Amygdala (tissue), 56 donors: ENCODE measurements at regions not wholly inside any gene's neighbourhood (a gene's known extent, or its start where the extent isn't known, plus 50 kb on each side); places are given as distances from the start of the nearest gene placed in this dataset.

Experiments used
- DNase-seq, 56 donors: peaks; one replicate each; lab custom pipeline; 2025; lab: John Stamatoyannopoulos, UW

DNA sequence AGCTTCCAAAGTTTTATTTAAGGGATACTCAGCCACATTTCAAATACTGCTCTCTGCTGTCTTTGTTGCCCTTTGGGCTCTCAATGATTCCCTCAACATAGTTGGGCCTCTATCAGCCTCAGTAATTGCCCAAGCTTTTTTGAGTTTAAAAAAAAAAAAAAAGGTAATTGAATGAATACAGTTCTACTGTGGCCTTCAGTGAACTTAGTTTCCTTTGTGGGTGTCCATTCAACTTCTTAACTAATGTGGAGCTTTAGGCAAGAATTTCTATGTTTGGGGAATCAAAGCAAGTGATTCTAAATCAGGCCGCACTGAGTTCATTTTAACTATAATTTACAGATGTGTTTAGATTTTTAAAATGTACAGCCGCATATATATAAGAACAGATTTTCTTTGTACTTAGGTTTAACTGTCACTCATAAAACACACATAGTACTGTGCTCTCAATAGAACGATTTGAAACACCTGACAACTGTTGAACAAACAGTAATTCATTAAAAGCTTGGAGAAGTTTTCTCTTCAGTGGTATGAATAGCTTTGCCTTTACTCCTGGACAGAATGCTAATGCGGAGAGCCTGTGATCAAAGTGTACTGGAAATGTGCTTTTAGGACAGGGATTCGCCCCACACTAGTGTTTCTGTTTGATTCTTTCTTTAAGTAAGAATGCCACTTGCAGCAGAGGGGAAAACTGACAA is 844.9 kb upstream of the SEMA6D start:
- DNase-seq, result peak in 1 of 56 donors; percentile 1

DNA sequence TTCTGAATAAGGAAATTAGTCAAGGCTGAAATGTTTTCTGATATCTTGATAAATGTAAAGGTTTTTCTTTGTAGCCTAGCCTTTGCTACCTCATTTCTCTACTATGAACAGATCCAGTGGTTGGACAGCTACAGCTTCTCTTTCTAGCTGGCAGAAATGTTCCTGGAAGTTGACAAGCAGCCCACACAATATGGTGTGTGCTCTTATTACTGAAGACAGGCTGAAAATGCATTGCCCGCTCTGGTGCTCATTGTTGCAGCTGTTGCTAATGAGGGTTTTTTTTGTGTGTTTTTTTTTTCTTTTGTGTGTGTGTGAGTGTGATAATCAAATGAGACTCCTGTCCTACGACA is 844.3 kb upstream of the SEMA6D start:
- no peak for DNase-seq

DNA sequence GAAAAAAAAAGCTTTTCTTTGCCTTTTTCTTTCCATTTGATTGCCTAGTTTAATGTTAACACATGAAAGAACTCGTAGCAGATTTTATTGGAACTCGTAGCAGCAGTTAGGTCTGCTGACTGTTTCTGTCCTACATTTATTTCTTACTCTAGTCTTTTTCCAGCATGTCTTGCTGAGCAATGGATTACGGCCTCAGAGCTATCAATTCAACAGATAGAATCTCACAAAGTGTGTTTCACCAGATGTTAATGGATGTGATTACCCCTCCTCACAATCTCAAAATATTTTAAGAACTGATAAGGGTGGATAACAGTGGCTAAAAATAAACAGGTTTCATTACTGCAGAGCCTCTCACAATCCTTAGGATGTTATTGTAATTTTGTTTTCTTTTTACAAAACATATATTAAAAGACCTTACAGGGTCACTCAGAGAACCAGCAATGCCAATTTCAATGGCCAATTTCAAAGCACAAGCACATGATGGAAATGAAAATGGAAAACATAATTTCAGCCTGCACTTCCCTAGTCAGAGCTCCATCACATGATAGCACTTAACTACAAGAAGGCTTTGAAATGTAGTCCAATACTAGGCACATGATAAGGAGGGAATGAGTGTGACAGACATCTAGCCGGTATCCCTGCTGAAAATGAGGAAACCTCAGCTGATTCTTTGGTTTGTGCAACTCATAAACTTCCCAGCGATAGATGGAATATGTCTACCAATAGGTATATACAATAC is 838.1 kb upstream of the SEMA6D start:
- DNase-seq, result no peak

DNA sequence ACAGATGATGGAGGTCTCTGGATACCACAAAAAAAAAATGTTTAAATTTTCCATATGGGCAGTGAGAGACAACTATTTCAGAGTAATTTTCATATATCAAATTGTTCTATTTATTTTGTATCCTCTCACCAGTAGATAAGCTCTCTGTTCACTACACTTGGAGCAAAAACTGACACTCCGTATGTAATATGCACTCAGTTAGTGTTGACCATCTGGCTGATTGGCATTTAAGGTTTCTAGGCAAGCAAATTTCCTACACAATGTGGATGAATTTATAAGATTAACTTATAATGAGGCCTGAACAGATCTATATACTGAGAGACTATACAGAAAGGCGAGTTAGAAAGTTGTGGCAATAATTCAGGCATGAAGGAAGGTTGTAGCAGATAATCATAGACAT is 836.5 kb upstream of the SEMA6D start:
- DNase-seq, result no peak

DNA sequence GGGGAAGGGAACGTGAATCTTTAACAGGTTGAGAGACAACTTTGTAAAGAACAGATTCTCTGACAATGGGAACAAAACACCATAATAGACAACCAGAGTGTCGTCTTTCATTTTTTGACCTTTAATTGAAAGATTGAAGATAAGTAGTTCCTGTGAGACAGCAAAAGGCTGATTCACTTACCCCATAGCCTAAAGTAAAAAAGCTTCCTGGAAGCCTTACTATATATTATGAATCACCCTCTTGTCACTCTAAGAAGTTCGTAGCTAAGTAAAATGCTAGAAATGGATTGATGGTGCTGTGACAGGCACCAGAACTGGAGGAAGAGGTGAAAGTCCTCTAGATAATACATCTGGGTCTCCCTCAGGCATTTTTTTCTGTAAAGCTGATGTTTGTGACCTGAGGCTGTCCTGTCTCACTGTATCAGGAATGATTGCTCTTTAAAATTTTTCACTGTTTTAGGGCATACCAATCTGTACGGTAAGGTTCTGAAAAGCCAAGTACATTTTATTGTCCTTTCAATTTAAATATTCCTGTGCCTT is 824.6 kb upstream of the SEMA6D start:
- no peak for DNase-seq

DNA sequence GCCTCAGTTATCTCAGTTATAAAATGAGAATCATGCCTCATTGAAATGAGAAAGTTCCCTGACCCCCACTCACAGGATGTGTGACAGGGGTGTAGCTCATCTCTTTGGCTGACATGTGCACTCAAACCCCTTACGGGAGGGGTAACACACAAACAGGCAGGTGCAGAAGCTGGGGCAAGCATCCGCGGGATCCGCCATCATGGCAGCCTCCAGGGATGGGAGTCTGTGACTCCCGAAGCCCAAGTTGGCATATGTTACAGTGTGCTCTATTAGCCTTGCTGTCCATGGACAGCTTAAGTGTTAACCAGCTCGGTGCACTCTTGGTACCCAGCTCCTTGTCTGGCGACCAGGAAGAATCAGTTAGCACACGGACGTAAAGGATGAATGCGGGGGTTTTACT is 822.7 kb upstream of the SEMA6D start:
- no peak for DNase-seq

DNA sequence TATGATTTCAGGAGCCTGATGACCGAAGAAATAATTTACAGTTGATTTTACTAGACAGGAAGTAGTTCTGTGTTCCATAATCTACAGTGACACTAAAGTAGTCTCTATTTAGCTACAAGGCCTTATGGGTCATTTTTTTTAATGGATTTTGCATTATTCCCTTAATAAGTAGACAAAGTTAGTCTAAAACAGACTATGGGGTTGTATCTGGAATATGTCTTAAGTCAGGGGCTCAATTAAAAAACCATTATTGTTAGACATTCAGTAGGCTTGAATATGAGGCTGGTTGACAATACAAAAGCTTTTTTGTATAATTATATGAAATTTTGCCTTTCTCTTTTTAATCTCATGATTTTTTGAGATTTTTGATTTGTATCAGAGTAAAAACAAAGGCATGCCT is 820.0 kb upstream of the SEMA6D start:
- no peak for DNase-seq

DNA sequence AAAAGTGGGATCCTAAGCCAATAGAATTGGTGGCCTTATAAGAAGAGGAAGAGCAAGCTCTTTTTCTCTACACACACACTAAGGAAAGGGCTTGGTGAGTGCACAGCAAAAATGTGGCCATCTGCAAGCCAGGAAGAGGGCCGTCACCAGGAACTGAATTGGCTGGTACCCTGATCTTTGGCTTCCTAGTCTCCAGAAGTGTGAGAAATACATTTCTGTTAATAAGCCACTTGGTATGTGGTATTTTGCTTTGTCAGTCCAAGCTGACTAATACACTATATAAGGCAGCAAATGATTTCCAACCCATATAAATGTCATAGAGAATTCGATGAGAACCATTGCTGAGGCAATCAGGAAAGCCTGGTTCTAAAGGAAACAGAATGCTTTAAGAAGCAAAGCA is 816.3 kb upstream of the SEMA6D start:
- DNase-seq, result no peak

DNA sequence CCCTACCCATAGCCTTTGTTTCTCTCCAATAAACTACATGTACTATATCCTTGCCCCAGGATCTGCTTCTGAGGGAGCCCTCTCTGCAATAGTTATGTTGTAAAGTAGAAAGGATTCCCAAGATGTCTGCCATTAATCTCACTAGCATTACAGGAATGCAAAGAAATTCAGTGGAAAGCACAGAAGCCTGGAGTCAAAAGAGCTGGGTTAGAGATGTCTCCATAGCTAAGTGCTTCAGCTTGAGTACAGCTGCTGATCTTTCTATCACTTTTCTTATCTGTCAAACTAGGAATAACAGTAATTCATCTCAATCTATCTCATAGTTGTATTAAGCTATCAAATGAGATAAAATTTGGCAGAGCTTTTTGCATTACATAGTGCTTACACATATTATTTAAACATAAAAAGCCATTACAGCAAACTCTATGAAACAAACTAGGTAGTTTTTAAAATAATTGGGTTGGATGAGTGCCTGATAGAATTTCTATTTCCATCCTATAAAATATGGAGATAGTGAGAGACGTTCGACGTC is 799.5 kb upstream of the SEMA6D start:
- no peak for DNase-seq

DNA sequence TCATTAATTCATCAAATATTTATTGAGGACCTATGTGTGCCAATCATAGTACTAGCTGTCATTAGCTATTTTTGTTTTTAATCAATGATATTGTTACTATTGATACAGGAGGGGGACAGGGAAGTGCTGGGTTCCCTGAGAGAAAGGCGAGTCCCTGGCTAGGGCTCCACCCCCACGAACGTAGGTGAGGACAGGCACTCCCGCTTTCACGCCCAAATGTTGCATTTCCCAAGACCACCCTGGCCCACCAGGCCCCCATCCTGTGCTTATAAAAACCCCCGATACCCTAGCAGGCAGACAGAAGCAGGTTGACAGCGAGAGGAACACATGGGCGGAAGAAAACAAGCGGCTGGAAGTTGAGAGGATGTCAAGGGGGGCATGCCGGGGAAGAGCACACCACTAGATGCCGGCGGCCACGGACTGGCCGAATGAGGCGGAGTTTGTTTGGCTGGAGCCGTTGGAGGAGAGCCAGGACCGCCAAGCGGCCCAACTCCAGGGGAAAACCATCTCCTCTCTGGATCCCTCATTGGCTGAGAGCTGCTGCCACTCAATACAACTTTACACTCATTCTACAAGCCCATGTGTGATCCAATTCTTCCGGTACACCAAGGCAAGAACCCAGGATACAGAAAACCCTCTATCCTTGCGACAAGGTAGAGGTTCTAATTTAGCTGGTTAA is 798.7 kb upstream of the SEMA6D start:
- DNase-seq, result no peak

DNA sequence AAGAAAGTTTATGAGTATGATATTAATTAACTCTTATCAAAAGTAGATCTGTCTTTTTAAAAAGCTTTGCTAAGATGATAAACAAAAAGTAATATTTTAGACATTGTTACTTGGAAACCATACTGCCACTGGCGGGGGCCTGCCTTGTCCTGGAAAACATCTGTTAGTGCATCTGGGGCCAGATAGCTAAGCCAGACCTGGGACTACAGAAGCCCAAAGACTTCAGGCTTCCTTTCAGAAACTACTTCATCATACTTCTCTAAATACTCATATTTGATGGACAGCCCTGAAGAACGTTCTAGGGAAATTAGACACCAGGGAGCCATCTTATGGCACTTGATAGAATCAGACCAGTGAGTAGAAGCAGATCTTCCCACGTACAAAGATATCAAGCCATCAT is 795.4 kb upstream of the SEMA6D start:
- no peak for DNase-seq

DNA sequence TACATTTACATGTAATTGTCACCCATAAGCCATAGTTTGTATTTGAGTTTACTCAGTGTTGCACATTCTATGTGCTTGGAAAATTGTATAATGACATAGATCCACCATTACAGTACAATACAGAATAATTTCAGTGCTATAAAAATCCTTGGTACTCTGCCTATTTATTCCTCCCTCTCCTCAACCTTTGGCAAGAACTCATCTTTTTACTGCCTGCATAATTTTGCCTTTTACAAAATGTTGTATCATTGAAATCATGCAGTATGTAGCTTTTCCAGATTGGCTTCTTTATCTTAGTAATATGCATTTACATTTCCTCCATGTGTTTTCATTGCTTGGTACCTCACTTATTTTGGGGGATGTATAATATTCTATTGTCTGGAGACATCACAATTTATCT is 786.9 kb upstream of the SEMA6D start:
- DNase-seq, result no peak

DNA sequence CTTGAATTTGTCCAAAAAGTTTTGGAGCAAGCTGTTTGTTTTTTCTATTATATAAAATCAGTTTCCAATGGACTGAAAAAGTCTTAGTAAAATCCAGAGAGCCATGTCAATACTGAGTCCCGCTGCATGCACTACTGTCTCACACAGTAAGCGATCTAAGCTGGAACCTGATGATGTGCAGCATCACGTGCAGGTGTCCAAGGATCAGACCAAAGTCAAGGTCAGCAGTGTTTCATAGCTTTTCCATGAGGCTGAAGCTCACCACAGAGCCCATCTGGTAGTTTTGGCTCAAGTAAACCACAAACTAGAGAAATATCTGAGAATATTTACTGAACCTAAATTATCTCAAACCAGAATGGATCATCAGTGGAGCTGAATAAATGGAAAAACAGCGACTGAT is 784.0 kb upstream of the SEMA6D start:
- DNase-seq, result no peak

DNA sequence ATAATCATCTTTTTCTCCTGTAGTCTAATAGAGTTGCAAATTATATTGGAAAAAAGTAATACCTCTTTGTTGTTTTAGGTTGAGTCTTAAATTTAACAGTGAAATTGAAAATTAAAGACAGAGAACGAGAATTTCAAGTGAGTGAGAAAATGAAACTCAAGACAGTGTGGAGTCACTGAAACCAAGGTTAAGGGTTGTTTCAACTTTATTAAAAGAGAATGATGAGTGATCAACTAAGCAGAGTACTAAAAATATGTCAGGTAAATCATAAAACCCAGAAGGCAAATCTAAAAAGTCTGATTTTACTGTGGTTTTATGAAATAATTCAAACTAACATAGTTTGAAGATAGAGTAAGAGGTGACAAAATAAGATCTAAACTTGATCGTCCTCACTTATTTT is 782.5 kb upstream of the SEMA6D start:
- DNase-seq, result no peak

DNA sequence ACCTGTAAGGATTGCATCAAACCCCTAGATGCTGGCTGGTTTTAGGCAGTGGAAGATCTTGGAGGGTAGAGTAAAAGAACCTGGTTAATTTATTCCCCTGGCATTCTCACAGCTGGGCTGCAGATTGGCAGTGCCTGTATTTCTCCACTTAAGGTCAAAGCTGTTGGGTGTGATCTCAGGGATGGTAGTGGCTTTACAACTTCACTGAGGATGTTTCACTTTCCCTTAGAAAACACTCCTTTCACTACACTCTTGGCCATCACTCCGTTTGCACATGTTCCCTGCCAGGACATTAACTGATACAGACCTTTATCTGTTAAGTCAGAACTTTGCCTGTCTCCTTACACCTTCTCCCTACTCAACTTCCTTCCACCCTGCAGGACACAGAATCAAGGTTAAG is 779.1 kb upstream of the SEMA6D start:
- DNase-seq, result no peak

DNA sequence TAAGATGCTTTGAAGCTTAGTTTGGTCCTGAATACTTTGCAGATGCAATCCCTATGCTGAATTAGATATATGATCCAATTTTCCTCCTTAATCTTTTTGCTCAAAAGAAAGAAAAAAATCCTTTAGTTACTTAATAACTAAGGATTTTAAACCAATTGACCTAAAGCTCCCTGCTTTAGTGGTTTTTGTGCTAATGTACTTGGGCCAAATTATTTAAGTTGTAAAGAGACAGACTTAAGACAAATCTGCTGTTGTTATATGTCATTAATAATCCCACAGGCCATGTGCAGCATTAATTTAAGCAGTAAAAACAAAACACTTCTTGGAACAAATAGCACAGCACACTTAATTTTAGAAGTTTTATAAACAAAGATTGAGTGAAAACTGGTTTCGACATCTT is 776.1 kb upstream of the SEMA6D start:
- no peak for DNase-seq

DNA sequence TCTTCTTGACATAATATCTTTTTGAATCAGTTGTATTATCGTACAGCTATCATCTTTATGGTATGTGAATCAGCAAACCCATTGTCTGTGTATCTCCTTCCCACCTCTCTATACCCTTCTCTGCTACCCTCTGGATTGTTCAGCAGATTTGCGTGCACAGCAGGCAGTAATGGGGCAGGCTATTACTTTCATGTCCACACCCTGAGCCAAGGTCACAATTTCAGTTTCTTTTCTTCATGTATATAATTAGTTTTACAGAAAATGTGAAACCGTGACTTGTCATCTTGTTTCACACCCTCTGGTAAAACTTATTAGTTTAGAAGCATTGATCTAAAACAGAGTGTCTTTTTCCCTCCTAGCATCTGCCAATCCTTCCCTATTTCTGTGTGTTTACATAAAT is 770.4 kb upstream of the SEMA6D start:
- no peak for DNase-seq

DNA sequence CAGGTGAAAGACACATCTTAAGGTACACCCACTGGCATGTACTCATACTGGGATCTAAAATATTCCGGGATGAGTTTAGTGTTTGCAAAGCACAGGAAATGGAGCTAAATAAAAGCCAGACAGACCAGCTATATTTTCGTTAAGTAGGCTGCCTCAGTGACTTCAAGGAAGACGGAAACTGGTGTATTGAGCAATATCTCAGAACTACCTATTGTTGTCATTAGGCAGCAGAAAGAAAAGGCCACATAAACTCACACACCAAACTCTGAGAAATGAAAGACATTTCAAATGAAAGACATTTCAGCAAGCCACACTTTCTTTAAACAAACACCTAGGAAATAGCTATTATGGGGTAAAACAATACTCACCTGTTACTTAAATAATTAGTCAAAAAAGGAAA is 761.7 kb upstream of the SEMA6D start:
- no peak for DNase-seq

DNA sequence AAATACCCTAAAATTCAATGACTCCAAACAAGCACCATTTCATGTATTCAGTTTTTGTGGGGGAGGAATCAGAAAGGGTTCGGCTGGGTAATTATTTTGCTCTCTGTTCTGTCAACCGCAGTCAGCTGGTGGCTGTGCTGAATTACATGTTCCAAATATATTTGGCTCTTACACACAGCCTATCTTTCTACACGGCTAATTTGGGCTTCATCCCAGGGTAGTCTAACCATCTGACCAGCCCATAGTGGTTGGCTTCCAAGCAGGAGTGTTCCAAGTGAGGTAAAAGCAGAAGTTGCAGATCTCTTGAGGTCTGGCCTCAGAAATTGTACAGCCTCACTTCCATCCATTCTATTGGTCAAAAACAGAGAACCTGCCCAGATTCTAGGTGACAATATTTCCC is 760.8 kb upstream of the SEMA6D start:
- DNase-seq, result peak in 8 of 56 donors; percentile 1 to 29 (median 8)

DNA sequence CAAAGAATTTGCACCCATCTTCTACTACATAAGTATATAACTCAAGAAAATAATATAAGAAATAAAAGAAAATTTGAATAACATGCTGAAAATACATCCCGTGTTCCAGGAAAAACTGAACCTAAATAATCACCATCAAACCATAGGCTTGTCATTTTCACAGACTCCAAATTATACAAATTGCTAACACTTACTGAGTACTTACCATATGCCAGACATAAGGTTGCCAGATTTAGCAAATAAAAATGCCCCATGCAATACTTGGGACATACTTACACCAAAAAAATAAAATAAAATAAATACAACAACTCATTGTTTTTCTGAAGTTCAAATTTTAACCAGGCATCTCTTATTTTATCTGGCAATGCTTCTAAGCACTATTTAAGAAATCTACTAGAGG is 760.4 kb upstream of the SEMA6D start:
- no peak for DNase-seq

DNA sequence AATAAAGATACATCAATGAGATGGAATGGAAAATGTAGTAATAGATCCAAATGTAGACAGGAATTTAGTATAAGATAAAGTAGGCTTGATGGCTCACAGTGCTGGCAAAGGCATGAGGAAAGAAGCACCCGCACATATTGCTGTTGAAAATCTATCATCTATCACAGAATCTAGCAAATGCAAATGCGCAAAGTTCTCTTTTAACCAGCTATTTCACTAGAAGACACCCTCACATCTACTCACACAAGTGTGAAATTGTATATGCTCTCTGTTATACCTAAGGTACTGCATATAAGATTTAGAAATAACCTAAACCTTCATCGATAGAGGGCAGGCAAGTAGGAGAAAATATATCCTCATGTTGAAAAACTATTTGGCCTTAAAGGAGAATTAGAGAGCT is 756.7 kb upstream of the SEMA6D start:
- no peak for DNase-seq

DNA sequence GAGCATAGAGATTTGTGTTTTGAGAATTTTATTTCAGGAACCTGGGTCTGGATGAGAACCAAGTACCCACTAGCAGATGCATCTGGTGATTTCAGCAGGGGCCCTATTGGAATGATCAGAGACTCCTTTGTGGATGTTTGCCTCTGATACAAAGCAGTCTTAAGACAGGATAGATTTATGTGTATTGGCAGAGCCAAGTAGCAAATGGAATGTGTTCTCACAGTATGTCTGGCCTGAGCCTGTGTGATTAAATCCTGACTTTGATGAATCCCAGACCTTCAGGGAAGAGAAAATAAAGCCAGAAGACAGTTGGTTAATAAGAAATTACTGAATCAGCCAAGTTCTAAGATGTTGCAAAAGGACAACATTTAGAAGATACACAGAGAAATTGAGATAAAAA is 755.5 kb upstream of the SEMA6D start:
- no peak for DNase-seq
